ENCODE measurements at regions not wholly inside any gene's neighbourhood (a gene's known extent, or its start where the extent isn't known, plus 50 kb on each side); places are given as distances from the start of the nearest gene placed in this dataset.
"Not testable (repeated sequence)": the region's sequence is repeated elsewhere in the genome, so short reads cannot be mapped to it uniquely, and the experiment has no call there.

- DNase-seq = no peak
Observed at GRCh38 chr10:20614911-20615310, 282.2 kb downstream of the NEBL start.

GRCh38 chr10:20608503-20608902, 288.6 kb downstream of the NEBL start:
- DNase-seq = no peak

DNA sequence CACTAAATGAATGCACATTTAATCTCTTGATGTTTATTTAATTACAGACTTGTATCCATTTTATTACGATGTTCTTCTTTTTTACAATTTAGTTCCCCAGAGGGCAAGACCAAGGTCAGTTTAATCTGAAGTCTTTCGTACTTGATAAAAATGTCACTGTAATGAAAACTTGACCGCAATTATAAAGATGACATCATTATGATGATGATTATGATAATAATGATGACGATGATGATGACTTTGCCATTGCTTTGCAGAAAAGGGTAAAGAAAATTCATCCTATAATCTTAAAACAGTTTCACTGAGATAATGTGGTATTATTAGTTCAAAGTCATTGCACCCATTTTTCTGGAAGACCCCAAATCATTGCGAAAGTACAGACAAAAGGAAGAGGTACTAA, 290.1 kb downstream of the NEBL start:
- no peak for DNase-seq

DNA sequence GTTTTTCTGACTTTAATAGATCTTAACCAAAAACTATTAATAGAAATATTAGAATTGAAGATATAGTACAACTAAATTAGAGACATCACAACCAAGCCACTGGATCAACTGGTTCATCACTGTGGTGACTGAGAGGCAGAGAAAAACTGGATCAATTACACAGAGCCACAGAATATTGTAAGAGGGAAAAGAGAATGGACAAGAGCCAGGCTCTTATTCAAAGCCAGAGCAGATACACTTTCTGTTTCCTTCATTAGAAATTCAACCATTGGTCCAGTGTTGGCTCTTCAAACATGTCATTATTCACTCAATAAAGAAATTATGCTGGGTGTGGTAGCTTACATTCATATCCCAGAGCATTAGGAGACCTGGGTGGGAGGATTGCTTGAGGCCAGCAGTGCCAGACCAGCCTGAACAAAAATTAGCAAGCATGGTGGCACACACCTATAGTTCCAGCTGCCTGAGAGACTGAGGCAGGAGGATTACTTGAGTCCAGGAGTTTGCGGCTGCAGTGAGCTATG, 295.1 kb downstream of the NEBL start:
- DNase-seq = no peak

GRCh38 chr10:20598590-20598989, 298.5 kb downstream of the NEBL start:
- DNase-seq = peak; percentile 55

DNA sequence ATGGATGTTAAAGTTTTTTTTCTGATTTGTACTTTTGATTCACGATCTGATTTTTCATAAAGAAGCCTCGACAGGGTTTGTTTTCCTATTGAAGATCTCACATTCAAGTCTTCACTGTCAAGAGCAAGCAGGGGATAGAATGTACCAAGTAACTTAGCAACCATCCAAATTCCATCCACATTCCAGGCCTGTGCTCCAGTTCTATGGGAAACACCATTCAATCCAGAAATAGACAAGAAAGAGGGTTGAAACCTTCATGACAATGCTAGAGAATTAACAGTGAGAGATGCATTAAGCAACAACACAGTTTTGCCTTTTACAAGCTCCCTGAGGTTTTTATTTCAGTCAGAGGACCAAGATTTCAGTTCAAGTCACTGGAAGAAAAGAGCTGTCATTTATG, 300.2 kb downstream of the NEBL start:
- no peak for DNase-seq

GRCh38 chr10:20596065-20596755, 300.9 kb downstream of the NEBL start:
- DNase-seq = no peak

- DNase-seq = no peak
Observed at GRCh38 chr10:20593649-20594048, 303.5 kb downstream of the NEBL start.

GRCh38 chr10:20582041-20582440, 315.1 kb downstream of the NEBL start:
- no peak for DNase-seq

DNA sequence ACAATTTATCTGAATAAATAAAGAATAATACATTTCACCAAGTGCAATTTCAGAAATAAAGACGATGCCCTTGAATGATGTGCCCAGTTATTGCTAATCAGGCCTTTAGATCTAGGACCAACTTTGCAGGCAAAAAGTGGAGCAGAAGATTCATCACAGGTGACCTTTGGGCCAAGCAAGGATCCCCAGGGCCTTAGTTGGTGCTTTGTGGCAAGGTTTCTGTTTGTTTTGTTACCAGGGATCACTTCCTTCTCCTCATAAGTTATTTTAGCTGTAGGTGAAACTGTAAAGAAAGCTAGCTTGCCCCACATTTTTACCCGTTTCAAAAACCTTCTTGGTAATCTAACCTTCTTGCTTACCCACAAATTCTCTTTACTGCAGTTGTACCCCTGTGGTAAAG, 323.2 kb downstream of the NEBL start:
- no peak for DNase-seq

- DNase-seq = not testable (repeated sequence)
Observed at GRCh38 chr10:20555990-20556389, 341.1 kb downstream of the NEBL start.

DNA sequence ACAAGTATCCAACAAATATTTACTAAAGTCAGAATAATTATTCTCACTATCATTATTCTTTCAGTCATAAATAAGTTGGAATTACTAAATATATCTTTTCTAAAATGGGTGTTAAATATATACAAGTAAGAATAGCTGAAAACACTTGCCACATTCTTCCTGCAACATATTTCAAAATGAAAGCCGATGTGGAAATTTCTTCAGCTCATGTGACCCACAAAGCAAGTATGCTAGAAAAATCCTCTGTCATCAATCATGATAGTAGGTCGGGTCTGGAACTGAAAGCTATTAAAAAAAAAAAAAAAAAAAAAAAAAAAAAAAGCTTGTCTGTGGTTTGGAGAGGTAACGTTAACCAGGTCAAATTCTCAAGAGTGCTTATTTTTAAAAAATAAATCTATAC, 344.7 kb downstream of the NEBL start:
- no peak for DNase-seq

- no peak for DNase-seq
Observed at GRCh38 chr10:20551761-20552160, 345.4 kb downstream of the NEBL start.

DNA sequence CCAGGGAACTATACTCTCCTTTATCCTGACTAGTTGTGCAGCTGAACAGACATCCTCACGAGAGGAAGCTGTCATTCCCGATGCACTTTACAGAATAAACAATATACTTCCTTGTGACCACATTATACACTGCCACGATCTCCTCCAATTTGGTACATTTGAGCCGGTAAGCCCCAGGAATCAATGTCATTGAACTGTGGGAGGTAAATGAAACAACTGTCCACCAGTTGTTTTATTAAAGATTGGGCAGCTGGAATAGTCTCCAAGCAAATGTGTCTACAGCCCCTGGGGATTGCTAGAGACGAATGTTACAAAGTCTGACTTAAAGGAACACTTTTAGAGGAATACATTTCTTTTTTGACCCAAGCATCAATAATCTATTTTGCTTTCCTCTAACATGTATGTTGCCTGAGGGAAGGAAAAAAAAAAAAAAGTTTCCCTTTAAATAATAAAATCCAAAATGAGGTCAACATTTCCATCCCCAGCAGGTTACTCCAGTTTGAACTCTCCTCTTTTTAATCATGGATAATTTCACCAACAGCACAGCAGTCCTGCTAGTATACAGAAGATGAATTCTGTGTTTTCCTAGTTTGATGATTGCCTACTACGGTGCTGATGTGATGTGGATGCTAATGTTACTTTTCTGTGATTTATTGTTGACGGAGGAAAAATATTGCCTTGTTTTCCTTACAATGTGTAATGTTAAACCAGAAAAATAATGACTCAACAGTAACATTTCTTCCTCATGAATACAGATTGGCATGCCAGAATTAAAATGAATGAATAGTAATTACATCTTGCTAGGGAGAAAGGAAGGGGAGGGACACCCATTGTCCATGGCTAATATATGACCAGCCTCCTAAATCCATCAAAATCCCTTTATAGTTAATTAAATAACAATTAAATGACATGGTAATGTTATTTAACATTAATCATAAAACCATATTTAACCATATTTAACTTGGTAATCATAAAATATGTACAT, 360.9 kb downstream of the NEBL start:
- DNase-seq = no peak

DNA sequence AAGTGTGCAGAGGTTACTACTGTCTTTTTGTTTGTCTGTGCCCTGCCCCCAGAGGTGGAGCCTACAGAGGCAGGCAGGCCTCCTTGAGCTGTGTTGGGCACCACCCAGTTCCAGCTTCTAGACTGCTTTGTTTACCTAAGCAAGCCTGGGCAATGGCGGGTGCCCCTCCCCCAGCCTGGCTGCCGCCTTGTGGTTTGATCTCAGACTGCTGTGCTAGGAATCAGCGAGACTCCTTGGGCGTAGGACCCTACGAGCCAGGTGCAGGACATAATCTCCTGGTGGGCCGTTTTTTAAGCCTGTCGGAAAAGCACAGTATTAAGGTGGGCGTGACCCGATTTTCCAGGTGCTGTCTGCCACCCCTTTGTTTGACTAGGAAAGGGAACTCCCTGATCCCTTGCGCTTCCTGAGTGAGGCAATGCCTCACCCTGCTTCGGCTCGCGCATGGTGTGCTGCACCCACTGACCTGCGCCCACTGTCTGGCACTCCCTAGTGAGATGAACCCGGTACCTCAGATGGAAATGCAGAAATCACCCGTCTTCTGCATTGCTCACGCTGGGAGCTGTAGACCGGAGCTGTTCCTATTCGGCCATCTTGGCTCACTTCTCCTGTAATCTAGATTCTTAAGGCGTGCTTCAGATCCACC, 365.7 kb downstream of the NEBL start:
- not testable (repeated sequence) for DNase-seq

GRCh38 chr10:20521186-20521585, 375.9 kb downstream of the NEBL start:
- DNase-seq = no peak

DNA sequence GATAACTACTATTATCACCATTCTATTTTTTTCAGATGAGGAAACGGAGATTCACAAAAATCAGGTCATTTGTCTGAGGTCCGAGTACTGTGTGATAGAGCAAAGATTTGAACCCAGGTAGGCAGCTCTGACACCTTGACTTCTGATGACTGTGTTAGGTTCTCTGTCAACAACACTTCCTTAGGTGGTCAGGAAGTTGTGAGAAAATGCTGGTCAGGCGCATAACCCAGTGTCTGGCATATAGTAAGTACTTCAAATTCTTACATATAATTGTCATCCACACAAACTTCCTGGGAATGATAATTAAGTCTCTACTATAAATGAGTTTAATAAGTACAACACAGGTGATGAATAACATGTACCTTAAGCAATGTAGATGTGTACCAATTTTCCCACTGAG, 381.5 kb downstream of the NEBL start:
- no peak for DNase-seq

DNA sequence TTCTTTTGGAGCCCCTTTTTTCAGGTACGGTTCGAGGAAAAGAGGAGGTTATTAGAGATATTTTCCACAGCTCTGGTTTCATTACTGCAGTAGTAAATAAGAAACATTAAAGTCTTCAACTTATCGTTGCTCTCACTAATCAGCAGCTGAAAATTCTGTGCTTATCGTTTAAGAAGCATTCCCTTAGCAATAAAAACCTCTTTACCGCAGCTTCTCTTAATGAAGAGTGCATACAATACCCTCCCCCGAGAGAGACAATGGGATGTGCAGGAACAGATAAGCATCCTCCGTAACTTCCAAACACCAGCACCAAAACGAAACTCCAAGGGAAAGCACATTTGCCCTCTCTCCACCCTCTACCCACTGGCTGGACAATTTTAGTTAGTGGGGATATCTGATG, 384.5 kb downstream of the NEBL start:
- DNase-seq = no peak

- no peak for DNase-seq
Observed at GRCh38 chr10:20508921-20509320, 388.2 kb downstream of the NEBL start.

DNA sequence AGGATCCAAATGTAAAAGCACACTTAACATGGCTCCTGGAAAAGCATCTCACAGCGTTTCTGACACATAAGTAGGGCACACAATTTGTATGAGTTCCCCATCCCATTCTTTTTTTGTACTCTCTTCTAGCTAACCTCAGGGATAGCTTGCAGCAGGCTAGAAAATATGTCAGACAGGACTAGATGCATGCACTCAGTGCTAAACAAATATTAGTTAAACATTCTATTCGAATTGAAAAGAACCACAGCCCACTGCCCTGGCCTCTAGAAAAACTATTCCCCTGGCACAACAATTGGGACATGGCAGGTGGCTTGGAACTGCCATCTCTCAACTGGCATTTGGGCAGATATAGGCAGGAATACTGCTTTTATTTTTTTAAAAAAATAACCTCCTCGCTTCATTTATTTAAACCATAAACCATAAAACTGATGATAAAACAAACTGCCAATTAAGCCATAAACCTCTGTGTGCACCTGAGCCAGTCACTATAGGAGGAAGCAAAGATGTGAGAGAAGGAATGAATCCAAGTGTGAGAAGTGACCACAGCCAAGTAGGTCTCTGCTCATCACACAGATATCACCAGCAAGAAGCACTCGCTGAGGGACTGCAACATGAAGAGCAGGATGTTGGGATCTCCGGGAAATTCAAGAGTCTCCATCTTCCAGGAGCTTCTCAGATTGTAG, 394.1 kb downstream of the NEBL start:
- DNase-seq = no peak

DNA sequence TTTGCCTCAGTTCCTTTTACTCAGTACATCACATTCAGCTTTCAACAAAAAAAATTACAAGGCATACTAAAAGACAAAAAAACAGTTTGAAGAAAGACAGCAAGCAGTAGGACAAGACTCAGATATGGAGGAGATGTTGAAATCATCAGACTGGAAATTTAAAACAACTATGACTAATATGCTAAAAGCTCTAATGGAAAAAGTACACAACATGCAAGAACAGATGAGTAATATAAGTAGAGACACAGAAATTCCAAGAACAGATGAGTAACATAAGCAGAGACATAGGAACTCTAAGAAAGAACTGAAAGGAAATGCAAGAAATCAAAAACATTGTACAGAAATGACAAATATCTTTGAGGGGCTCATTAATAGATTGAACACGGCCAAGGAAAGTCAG, 402.6 kb downstream of the NEBL start:
- no peak for DNase-seq

GRCh38 chr10:20492447-20492846, 404.7 kb downstream of the NEBL start:
- no peak for DNase-seq

DNA sequence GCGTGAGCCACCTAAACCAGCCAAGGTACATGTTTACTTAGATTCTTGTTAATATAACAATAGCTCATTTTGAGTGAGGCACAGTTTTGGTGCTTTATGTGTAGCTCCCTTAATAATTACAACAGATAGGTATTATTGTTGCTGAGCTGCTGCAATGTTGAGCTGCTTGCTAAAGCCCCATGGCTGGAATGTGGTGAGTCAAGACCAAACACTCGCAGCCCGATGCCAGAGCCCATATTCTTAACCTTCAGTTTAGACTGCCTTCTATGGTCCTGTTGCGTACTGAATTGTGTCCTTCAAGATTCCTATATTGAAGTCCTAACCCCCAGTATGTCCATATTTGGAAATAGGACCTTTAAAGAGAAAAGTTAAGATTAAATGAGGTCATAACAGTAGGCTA, 407.1 kb downstream of the NEBL start:
- DNase-seq = no peak
